K562 (cell line): ENCODE measurements at regions not wholly inside any gene's neighbourhood (a gene's known extent, or its start where the extent isn't known, plus 50 kb on each side); places are given as distances from the start of the nearest gene placed in this dataset.

Source experiments
- BRD9 ChIP-seq: fragments of 450-650 bp; IDR thresholded peaks from 2 replicates; pipeline ENCODE4 v1.6.1; 2018; ENCODE audit warnings: low read depth; ENCODE audit not compliant: partially characterized antibody
- CBX2 ChIP-seq: fragments of 200-600 bp; sonication (generic); IDR thresholded peaks from one replicate; pipeline ENCODE4 v1.6.1; 2012; ENCODE audit warnings: mild to moderate bottlenecking, low read length, inconsistent platforms; ENCODE audit not compliant: insufficient read depth, poor library complexity, severe bottlenecking
- CBX3 ChIP-seq, 2 experiments: IDR thresholded peaks; 1 replicate in 1 of 2; 2 replicates in 1 of 2; pipeline ENCODE4 v1.6.1; 2012; ENCODE audit warnings: inconsistent platforms in 2 of 2, low read length in 2 of 2, borderline replicate concordance in 1 of 2, control low read depth in 1 of 2
- CREB3L1 ChIP-seq: fragments of 450-650 bp; IDR thresholded peaks from 2 replicates; pipeline ENCODE4 v1.6.1; 2014; ENCODE audit warnings: low read depth, mild to moderate bottlenecking, moderate library complexity, borderline replicate concordance
- ELF4 ChIP-seq: fragments of 450-650 bp; formaldehyde crosslinking; IDR thresholded peaks from 2 replicates; pipeline ENCODE4 v1.4.0; 2022; ENCODE audit warnings: missing genetic modification characterization
- EP400 ChIP-seq: fragments of 450-650 bp; IDR thresholded peaks from 2 replicates; pipeline ENCODE4 v1.6.1; 2017; ENCODE audit warnings: antibody characterized with exemption, mild to moderate bottlenecking, moderate library complexity
- GATAD2A ChIP-seq: fragments of 450-650 bp; IDR thresholded peaks from 2 replicates; pipeline ENCODE4 v1.6.1; 2017
- L3MBTL2 ChIP-seq: fragments of 450-650 bp; IDR thresholded peaks from 2 replicates; pipeline ENCODE4 v1.6.1; 2016; ENCODE audit warnings: mild to moderate bottlenecking, moderate library complexity
- LEF1 ChIP-seq: fragments of 450-650 bp; IDR thresholded peaks from 2 replicates; pipeline ENCODE4 v1.6.1; 2016; ENCODE audit warnings: mild to moderate bottlenecking
- POLR2G ChIP-seq: fragments of 200-400 bp; formaldehyde crosslinking; IDR thresholded peaks from 2 replicates; pipeline ENCODE4 v1.6.1; 2017; ENCODE audit warnings: low read depth, mild to moderate bottlenecking, antibody characterized with exemption, low read length, moderate library complexity
- PURB ChIP-seq: sonication (generic); formaldehyde crosslinking; IDR thresholded peaks from 2 replicates; pipeline ENCODE4 v1.9.0; 2021; ENCODE audit warnings: low read depth, mild to moderate bottlenecking, missing genetic modification reagents
- SFPQ ChIP-seq: fragments of 200-400 bp; formaldehyde crosslinking; IDR thresholded peaks from 2 replicates; pipeline ENCODE4 v1.6.1; 2017; ENCODE audit warnings: mild to moderate bottlenecking, low read depth, low read length, moderate library complexity
- SIRT6 ChIP-seq: IDR thresholded peaks from one replicate; pipeline ENCODE4 v1.6.1; 2012; ENCODE audit warnings: low read depth, mild to moderate bottlenecking, control low read depth, inconsistent platforms, low read length, moderate library complexity
- SMARCA4 ChIP-seq: fragments of 450-650 bp; IDR thresholded peaks from 2 replicates; pipeline ENCODE4 v1.6.1; 2016
- SOX6 ChIP-seq: fragments of 450-650 bp; IDR thresholded peaks from 2 replicates; pipeline ENCODE4 v1.6.1; 2014; ENCODE audit warnings: mild to moderate bottlenecking
- SRSF7 ChIP-seq: fragments of 200-400 bp; formaldehyde crosslinking; optimal IDR thresholded peaks from 2 replicates; pipeline ENCODE3; 2017; ENCODE audit warnings: mild to moderate bottlenecking, low read depth, low read length
- ZEB2 ChIP-seq: fragments of 450-650 bp; IDR thresholded peaks from 2 replicates; pipeline ENCODE4 v1.6.1; 2016
- ZNF217 ChIP-seq: sonication (generic); formaldehyde crosslinking; IDR thresholded peaks from 2 replicates; pipeline ENCODE4 v1.8.0; 2022; ENCODE audit warnings: mild to moderate bottlenecking, missing genetic modification reagents
- ZNF224 ChIP-seq: sonication (generic); formaldehyde crosslinking; IDR thresholded peaks from 2 replicates; pipeline ENCODE4 v1.8.0; 2022; ENCODE audit warnings: mild to moderate bottlenecking, missing genetic modification reagents
- ZNF764 ChIP-seq: fragments of 250-450 bp; sonication (Bioruptor Pico); IDR thresholded peaks from 2 replicates; pipeline ENCODE4 v1.4.0; 2020; ENCODE audit warnings: low read depth, mild to moderate bottlenecking, moderate library complexity
- ZNF79 ChIP-seq: fragments of 250-450 bp; sonication (Bioruptor Pico); IDR thresholded peaks from 2 replicates; pipeline ENCODE4 v1.4.0; 2020; ENCODE audit warnings: low read depth, mild to moderate bottlenecking, moderate library complexity
- TF ChIP-seq, protein P1 (sequence below): fragments of 200-800 bp; sonication (Bioruptor generic); IDR thresholded peaks from 2 replicates; pipeline ENCODE4 v1.6.1; 2017; ENCODE audit warnings: missing genetic modification characterization, missing compliant biosample characterization
- TF ChIP-seq, protein P2 (sequence below): fragments of 250-450 bp; sonication (Bioruptor Pico); IDR thresholded peaks from 2 replicates; pipeline ENCODE4 v1.8.0; 2021; ENCODE audit warnings: moderate library complexity, mild to moderate bottlenecking, inconsistent platforms

DNA sequence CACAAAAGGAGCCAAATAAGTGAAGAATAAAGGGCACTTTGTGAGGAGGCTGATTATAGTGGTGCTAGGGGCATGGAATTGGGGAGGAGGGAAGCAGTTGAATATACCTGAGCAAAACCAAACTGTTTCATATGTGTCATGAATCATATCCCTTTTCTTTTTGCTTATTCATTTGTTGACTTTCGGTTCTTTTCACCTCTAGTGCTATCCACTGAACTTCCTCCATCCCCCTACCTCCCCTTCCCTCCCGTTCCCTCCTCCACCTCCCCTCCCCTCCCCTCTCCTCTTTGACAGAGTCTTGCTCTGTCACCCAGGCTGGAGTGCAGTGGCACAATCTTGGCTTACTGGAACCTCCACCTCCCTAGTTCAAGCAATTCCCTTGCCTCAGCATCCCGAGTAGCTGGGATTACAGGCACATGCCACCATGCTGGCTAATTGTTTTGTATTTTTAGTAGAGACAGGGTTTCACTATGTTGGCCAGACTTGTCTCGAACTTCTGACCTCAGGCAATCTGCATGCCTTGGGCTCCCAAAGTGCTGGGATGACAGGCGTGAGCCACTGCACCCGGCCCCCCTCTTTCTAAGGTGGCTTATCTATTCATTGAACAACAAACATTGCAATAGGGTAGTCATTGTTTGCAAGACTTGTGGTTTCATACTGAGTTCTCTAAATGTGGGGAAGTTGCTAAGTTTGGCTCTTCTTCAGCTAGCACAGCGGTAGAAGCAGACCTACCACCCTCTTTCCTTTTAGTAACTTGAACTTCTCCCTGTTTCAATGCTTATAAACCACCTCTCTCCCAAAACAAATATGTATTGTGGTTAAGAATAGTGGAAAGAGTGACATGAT is 150.4 kb upstream of the PRPS1L1 start (continued):
- TF ChIP-seq SFPQ (no peak), BRD9 (peak; percentile 91), SOX6 (peak; percentile 99), SRSF7 (no peak), ZEB2 (peak; percentile 40; the same call in 1 of the 2 replicates), SMARCA4 (peak; percentile 85), LEF1 (peak; percentile 81), ELF4 (CRISPR knock-in tag) (no peak), SIRT6 (no peak), POLR2G (0 out of 2 replicates have a peak, but pooled peaks have one; percentile 19), ZNF764 (CRISPR knock-in tag) (peak; percentile 33; the same call in 1 of the 2 replicates), L3MBTL2 (peak; percentile 60), ZNF224 (no peak), GATAD2A (peak; percentile 54; the same call in 1 of the 2 replicates), ZNF79 (CRISPR knock-in tag) (no peak), EP400 (peak; percentile 55), ZNF217 (CRISPR knock-in tag) (no peak), PURB (CRISPR knock-in tag) (no peak), CREB3L1 (no peak), CBX2 (no peak), CBX3 (IDR thresholded peaks at IDR 0.05; ENCODE audit: borderline replicate concordance in 1 of 2, low read length in 2 of 2) (peak in 1 of 2 experiments; percentile 14; a peak in 1 of 3 replicates)
- TF ChIP-seq, protein P1, sequence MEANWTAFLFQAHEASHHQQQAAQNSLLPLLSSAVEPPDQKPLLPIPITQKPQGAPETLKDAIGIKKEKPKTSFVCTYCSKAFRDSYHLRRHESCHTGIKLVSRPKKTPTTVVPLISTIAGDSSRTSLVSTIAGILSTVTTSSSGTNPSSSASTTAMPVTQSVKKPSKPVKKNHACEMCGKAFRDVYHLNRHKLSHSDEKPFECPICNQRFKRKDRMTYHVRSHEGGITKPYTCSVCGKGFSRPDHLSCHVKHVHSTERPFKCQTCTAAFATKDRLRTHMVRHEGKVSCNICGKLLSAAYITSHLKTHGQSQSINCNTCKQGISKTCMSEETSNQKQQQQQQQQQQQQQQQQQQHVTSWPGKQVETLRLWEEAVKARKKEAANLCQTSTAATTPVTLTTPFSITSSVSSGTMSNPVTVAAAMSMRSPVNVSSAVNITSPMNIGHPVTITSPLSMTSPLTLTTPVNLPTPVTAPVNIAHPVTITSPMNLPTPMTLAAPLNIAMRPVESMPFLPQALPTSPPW (CRISPR knock-in tag) = peak; percentile 100
- TF ChIP-seq, protein P2, sequence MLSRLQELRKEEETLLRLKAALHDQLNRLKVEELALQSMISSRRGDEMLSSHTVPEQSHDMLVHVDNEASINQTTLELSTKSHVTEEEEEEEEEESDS (CRISPR knock-in tag) = no peak
